HG02763 (cell line): ENCODE measurements at regions not wholly inside any gene's neighbourhood (a gene's known extent, or its start where the extent isn't known, plus 50 kb on each side); places are given as distances from the start of the nearest gene placed in this dataset.
"Not testable (repeated sequence)": the region's sequence is repeated elsewhere in the genome, so short reads cannot be mapped to it uniquely, and the experiment has no call there.

Experiments
- ATAC-seq: cut with Tn5 transposase; IDR thresholded peaks from one replicate; pipeline ENCODE4 v1.9.1; 2021; ENCODE audit warnings: mild to moderate bottlenecking, moderate library complexity; ENCODE audit not compliant: unreplicated experiment

DNA sequence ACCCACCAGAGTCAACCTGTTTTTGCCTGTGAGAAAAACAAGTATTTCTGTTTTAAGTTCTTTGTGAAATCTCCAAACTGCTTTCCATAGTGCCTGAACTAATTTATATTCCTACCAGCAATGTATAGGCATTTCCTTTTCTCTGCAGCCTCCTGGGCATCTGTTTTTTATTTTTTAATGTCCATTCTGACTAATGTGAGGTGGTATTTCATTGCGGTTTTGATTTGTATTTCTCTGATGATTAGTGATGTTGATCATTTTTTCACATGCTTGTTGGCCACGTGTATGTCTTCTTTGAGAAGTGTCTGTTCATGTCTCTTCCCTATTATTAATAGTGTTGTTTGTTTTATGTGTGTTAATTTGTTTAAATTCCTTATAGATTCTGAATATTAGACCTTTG lies 820.5 kb downstream of the MCTP2 start:
- no peak for ATAC-seq

GRCh38 chr15:95059346-95059905 lies 828.1 kb downstream of the MCTP2 start:
- ATAC-seq = no peak

GRCh38 chr15:95068701-95069521 lies 837.5 kb downstream of the MCTP2 start:
- ATAC-seq = no peak

DNA sequence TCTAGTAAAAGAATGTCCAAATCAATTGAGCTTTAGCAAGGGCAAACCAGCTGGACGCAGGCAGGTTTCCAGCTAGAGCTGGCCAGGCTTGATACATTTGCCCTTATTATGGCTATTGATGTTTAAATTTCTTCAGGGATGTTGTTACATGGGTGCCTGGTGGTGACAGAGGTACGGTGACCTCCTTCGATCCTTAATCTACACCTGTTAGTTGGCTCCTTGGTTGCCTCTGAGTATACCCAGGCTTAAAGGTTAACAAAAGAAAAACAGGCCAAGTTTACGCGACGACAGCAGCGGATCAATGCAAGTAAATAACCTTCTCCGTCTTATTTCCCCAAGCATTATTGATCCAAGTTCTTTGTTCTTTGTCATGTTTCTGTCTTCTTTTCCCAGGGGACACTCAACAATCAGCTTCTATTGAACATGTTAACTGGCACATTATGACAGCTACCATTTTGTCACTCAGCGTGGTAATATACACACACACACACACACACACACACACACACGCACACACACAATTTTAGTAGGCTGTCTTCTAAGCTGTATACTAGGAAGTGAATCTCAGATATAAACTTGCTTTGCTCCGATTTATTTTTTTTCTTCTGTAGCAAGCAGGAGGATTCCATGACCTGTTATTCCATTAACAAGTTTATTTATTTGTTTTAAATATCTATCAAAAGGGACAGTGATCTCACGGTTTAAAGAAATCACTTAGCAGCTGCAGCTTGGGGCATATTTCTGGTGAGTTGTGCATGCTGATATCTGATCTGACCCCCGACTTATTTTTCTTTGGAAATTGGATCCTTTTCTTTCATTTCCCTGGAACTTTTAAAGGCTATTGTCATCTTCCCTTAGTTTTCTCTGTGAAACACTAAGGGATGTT lies 844.7 kb downstream of the MCTP2 start:
- ATAC-seq = no peak

DNA sequence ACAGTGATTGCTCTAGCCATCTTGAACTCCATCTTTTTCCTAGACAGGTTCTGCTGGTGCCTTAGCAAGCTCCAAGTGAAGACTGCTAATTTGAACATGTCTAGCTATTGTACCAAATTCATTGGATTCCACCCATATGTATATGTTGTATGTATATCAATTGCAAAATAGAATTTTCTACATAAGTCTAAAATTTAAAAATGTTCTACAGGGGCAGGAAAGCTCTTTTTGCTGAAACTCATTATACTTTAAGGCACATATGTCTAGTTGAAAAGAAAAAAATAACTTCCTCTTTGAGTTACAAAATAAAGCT lies 845.3 kb downstream of the MCTP2 start:
- no peak for ATAC-seq

DNA sequence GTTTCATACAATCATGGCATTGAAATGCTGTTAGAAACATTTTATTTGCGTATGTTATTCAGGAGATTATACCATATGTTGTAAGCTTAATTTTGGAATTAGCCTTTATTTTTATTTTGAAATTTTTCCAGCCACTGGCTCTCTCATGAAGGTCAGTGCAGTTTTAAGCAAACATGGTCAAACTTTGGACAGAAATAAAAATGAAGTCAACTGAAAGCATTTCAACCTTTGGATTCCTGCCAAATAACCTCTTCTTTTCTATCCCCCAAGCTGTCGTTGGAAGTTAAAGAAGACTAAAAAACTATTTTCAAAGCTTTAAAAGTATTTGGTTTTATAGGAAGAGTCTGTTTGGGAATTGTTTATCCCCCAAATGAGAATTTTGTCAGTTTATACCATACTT lies 846.6 kb downstream of the MCTP2 start:
- ATAC-seq = no peak

GRCh38 chr15:95080228-95080627 lies 848.9 kb downstream of the MCTP2 start:
- ATAC-seq = not testable (repeated sequence)

- ATAC-seq = no peak
Measured at GRCh38 chr15:95085056-95085455, 853.7 kb downstream of the MCTP2 start.

GRCh38 chr15:95086531-95087252 lies 855.3 kb downstream of the MCTP2 start:
- no peak for ATAC-seq

GRCh38 chr15:95087253-95087609 lies 855.9 kb downstream of the MCTP2 start:
- no peak for ATAC-seq

GRCh38 chr15:95091444-95091843 lies 860.1 kb downstream of the MCTP2 start:
- ATAC-seq = no peak

DNA sequence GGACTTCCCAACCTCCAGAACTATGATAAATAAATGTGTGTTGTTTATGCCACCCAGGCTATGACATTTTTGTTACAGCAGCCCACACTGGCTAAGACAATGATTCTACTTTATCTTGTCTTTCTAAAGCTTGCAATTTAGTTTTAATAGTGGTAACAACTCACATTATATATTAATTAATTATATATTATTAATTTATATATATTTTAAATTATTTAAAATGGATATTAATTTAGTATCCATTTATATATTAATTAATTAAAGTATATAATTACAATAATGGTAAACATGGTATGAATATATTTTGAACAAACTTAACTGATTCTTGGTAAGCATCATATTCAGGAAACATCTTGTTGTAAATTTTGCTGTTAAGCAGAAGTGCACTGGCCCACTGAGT lies 863.9 kb downstream of the MCTP2 start:
- ATAC-seq = no peak

DNA sequence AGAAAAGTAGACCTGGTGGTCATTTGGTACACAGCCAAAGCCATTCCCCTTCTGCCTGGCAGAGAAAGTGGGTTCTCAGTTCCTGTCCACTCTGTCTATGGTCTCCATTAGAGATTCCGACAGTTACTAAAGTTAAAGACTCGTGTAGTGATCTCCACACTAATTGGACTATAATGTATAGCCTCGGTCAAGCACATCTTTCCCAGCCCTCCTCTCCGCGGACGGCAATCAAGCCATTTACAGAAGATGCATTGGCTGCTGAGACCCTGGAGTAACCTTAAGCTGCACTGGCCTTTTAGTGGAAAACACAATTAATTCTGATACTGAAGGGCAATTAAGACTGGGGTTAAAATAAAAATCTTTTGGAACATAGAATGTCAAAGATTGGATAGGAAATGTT lies 865.3 kb downstream of the MCTP2 start:
- no peak for ATAC-seq

DNA sequence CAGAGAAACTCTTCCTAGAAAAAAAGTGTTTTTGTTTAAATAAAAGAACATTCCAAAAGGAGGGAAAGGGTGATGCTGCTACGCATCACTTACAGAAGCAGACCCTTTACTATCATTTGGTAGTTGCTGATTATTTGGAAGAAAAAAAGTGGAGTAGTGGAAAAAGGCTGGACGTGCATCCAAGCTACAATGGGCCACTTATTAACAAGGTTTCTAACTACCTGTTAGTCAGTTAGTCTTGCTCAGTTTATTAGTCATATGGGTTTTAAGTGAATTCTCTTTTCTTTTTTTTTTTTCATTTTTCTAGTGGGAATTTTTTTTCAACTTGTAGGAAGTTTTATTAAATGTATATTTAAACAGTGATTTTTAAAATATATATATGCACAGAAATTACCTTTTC lies 866.0 kb downstream of the MCTP2 start:
- ATAC-seq = no peak

- no peak for ATAC-seq
Measured at GRCh38 chr15:95105229-95105628, 873.9 kb downstream of the MCTP2 start.

GRCh38 chr15:95106801-95107200 lies 875.4 kb downstream of the MCTP2 start:
- ATAC-seq = no peak

- ATAC-seq = no peak
Measured at GRCh38 chr15:95108673-95109072, 877.3 kb downstream of the MCTP2 start.

DNA sequence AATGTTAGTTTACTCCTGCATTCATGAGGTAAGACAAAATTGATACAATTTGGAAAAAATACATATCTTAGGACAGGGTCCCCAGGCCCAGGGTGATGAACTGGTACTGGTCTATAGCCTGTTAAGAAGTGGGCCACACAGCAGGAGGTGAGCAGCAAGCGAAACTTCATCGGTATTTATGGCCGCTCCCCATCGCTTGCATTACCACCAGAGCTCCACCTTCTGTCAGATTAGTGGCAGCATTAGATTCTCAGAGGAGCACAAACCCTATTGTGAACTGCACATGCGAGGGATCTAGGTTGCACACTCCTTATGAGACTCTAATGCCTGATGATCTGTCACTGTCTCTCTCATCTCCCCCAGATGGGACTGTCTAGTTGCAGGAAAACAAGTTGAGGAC lies 880.6 kb downstream of the MCTP2 start:
- ATAC-seq = no peak

GRCh38 chr15:95113041-95113440 lies 881.7 kb downstream of the MCTP2 start:
- ATAC-seq = no peak

DNA sequence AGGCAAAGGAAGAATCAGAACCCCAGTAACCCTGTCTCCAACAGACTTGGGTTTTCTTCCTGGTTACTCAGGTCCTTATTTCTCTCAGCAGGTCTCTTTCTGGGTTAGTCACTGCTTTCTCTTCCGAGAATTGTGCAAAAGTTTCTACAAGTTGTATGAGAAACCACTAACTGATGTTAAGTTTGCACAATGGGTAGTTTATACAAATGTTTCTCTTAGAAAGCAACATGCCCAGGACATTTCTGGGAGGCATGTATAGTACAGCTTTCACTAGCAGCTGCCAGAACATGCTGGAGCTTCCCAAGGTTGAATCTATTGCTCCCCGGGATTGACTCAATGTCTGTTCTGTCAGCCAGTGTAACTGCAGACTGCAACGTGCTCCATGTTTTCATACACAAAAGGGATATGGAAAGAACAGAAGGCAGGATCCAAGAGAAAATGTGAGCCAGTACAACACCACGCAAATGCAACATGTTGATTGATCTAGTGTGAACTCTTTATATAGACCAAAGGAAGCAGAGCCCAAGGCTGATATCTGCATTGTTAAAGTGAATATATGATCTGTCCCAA lies 887.8 kb downstream of the MCTP2 start:
- no peak for ATAC-seq

DNA sequence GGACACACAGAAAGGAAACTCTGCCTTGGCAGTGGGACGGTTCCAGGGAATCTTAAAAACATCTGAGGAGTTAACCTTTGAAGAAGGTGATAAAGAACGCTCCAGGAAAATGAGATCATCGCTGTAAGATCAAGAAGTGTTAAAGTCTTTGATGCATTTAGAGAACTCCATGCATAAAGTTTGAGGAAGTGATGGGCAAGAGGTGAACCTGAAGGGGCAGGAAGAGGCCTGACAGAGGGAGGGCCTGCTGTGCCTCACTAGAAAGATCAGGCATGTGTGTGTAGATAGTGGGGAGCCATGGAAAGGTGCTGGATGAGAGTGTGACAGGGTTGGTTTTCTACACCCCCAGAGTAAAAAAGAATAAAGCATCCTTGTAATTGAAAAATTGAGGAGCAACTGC lies 889.2 kb downstream of the MCTP2 start:
- ATAC-seq = no peak
